ENCODE measurements at regions not wholly inside any gene's neighbourhood (a gene's known extent, or its start where the extent isn't known, plus 50 kb on each side); places are given as distances from the start of the nearest gene placed in this dataset.

DNA sequence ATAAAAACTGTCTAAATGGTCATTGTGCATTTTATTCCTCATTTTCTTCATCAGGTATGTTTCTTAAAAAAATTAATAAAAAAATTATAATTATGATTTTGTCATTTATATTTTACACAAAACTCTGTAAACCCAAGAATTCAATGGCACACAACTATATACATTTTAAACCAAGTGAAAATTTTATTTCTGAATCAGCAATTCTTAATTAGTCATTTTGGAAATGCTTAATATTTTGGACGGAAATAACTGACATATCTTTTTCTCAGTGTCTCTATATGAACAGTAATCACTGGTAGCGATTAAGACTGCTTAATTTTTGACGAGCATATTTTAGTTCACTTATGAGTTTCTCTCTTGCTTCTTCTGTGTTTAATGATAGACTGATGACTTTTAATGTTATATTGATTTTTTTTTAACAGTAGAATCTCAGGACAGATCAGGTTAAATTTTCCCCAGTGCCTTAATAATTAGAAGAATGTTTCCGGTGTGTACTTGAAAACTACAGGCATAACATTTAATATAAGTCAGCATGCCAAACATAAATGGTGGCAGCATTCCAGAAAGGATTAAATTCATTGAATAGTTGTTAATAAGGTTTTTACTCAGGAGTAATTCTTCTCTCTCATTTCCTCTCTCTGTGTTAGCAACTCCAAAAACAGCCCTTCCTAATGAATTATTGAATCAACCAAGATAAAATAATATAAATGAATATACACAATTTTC, 644.7 kb upstream of the CDH6 start (continued):
- TF ChIP-seq ZNF462 (CRISPR knock-in tag; IDR thresholded peaks at IDR 0.05) (no peak), STAT1 (IDR thresholded peaks at IDR 0.05; ENCODE audit: unreplicated experiment) (no peak), EZH2 (IDR thresholded peaks at IDR 0.05; ENCODE audit: low read depth, unreplicated experiment) (no peak), ZNF331 (CRISPR knock-in tag; IDR thresholded peaks at IDR 0.05; ENCODE audit: low read depth) (no peak), EZH2phosphoT487 (IDR thresholded peaks at IDR 0.05; ENCODE audit: unreplicated experiment) (no peak), CREB1 (CRISPR knock-in tag; IDR thresholded peaks at IDR 0.05; ENCODE audit: low read depth) (no peak), NANOG (IDR thresholded peaks at IDR 0.05; ENCODE audit: borderline replicate concordance) (no peak), JUNB (IDR thresholded peaks at IDR 0.05; ENCODE audit: unreplicated experiment) (no peak)
- TF ChIP-seq, protein P1, sequence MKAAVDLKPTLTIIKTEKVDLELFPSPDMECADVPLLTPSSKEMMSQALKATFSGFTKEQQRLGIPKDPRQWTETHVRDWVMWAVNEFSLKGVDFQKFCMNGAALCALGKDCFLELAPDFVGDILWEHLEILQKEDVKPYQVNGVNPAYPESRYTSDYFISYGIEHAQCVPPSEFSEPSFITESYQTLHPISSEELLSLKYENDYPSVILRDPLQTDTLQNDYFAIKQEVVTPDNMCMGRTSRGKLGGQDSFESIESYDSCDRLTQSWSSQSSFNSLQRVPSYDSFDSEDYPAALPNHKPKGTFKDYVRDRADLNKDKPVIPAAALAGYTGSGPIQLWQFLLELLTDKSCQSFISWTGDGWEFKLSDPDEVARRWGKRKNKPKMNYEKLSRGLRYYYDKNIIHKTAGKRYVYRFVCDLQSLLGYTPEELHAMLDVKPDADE (IDR thresholded peaks at IDR 0.05), result no peak

All from GM23338 (cell line).